HCT116 (cell line): ENCODE measurements at regions not wholly inside any gene's neighbourhood (a gene's known extent, or its start where the extent isn't known, plus 50 kb on each side); places are given as distances from the start of the nearest gene placed in this dataset.

ENCODE experiments used
- CTCF ChIP-seq, 3 experiments: fragments of 200-600 bp in 1 of 3; sonication (generic) in 1 of 3; IDR thresholded peaks in 2 of 3; conservative IDR thresholded peaks in 1 of 3; 2 replicates each; pipeline ENCODE4 v1.5.1; 2012 to 2017; ENCODE audit warnings: low read depth in 2 of 3, low read length in 2 of 3, antibody characterized with exemption in 1 of 3, borderline replicate concordance in 1 of 3, control low read depth in 1 of 3, mild to moderate bottlenecking in 1 of 3, mixed read lengths in 1 of 3, mixed run types in 1 of 3, moderate library complexity in 1 of 3; ENCODE audit not compliant: insufficient read depth in 1 of 3
- POLR2A ChIP-seq: IDR thresholded peaks from 2 replicates; pipeline ENCODE4 v1.7.0; 2011; ENCODE audit warnings: borderline replicate concordance; ENCODE audit not compliant: insufficient read depth, insufficient read length; ENCODE audit errors: extremely low read depth
- REST ChIP-seq: IDR thresholded peaks from 2 replicates; pipeline ENCODE4 v1.6.1; 2012; ENCODE audit warnings: low read depth
- SRF ChIP-seq: IDR thresholded peaks from 2 replicates; pipeline ENCODE4 v1.6.1; 2012; ENCODE audit warnings: low read depth

GRCh38 chr2:41222593-41222992 lies 770.7 kb upstream of the SLC8A1 start:
- TF ChIP-seq CTCF (IDR thresholded peaks at IDR 0.05 in 2 of 3, conservative IDR thresholded peaks at IDR 0.05 in 1 of 3; ENCODE audit: borderline replicate concordance in 1 of 3, insufficient read depth in 1 of 3, low read depth in 2 of 3, low read length in 2 of 3): no peak
- TF ChIP-seq REST: no peak
- TF ChIP-seq POLR2A: no peak
- no peak for TF ChIP-seq SRF
